Myocyte (in vitro differentiated cells): ENCODE measurements at regions not wholly inside any gene's neighbourhood (a gene's known extent, or its start where the extent isn't known, plus 50 kb on each side); places are given as distances from the start of the nearest gene placed in this dataset.

Experiments
- DNase-seq: peaks from one replicate; pipeline ENCODE4 v3.0.0-alpha.2; 2012; ENCODE audit warnings: low read depth

GRCh38 chr6:19660123-19660910 is 176.9 kb upstream of the ID4 start:
- no peak for DNase-seq

- no peak for DNase-seq
Observed at GRCh38 chr6:19662911-19663310, 174.3 kb upstream of the ID4 start.

DNA sequence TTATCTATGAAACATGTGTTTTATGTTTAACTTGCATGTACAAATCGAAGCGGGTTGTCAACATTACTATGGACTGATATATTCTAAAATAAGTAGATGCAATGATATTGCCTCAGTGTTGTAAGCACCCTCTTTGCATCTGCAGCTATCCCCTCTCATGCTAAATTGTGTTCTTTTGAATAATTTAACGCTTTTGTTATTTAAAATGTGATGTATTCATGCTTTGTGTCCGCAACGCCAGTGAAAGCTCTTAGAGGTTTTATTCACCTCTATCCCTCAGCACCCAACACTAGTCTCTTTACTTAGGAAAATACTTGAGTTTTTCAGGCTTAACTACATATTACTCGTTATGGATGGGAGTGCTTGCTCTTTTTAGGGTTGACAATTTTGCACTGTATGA is 173.7 kb upstream of the ID4 start:
- DNase-seq, result no peak

DNA sequence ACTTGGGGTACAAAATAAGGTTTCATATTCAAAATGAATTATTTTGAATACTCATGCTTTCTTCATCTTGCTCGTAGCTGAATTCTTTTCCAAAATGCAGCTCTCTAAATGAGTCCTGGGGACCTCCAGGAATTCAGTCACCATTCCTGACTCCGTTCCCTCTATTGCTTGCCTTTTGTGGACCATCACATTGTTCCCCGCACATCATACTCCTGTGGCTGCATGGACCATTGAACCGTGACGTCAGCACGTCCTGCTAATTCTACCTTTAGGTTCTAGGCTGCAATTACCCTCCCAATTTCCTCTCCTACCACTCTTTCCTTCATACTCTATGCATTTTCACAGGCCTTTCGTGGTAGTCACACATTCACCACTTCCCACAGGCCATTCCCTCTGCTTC is 173.1 kb upstream of the ID4 start:
- DNase-seq, result no peak

DNA sequence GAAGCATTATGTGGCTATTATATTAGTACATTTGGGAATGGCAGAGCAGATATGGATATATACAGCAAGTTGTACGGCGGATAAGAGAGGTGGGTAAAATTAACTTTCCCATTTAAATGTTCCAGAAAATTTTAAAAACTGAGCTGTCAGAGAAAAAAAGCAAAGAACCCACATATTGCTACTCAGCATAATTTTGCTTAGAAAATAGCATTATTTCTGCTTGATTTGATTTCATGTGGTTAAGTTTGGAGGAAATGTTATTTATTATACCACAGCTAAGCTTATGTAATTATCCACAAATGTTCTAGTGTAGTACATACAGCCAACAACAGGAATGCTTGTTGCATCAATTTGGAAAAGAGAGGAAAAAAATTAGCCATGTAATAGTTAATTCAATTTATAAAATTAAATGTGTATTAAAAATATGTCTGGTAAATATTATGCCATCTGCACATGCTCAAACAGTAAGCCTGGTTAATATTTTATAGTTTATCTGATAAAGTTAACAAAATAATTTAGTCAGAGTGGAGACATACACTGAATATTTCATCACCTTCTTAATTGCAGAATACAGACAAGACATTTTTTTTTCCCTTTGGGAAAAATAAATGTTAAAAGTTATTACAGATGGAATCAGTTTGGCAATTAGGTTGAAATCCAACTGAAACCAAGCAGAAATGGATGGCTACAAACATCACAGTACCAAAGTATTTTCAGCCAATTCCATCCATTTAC is 172.1 kb upstream of the ID4 start:
- no peak for DNase-seq

- DNase-seq, result no peak
Observed at GRCh38 chr6:19665613-19665909, 171.6 kb upstream of the ID4 start.

- no peak for DNase-seq
Observed at GRCh38 chr6:19668710-19669109, 168.5 kb upstream of the ID4 start.

GRCh38 chr6:19669206-19669605 is 168.0 kb upstream of the ID4 start:
- DNase-seq, result no peak

GRCh38 chr6:19682859-19683258 is 154.3 kb upstream of the ID4 start:
- DNase-seq, result no peak

DNA sequence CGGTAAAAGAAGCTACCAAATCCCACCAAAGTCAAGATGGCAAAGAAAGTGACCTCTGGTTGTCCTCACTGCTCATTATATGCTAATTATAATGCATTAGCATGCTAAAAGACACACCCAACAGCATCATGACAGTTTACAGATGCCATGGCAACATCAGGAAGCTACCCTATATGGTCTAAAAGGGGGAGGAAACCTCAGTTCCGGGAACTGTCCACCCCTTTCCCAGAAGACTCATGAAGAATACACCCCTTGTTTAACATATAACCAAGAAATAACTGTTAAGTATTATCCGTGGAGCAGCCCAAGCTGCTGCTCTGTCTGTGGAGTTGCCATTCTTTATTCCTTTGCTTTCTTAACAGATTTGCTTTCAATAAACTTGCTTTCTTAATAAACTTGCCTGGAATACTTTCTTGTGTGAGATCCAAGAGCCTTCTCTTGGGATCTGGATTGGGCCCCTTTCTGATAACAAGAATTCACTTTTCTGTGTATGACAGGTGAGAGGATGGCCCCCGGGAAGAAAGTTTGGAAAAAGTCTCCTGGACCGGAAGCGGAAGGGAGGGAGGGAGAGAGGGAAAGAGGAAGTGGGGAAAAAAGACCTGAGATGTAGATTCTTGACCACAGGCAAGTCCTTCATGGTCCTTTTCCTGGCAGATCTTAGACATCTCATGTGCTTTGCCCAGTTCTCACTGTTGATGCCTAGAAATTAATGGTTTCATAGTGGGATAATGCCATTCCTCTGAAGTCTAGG is 146.7 kb upstream of the ID4 start:
- no peak for DNase-seq

GRCh38 chr6:19691465-19692167 is 145.6 kb upstream of the ID4 start:
- DNase-seq, result no peak

GRCh38 chr6:19692506-19693298 is 144.5 kb upstream of the ID4 start:
- DNase-seq, result no peak

DNA sequence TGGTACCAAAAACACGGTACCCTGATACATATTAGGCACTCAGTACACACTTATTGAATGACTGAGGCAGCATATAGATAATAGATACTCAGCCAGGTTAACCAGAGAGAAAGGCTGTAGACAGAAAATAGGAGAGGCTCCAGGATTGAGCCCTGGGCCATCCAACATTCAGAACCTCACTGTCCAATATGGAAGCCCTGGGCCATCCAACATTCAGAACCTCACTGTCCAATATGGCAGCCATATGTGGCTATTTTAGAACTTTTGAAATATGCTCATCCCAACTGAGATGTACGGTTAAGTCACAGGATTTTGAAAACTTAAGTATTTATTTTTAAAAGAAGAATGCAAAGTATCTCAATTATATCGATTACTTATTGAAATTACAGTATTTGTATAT is 142.5 kb upstream of the ID4 start:
- no peak for DNase-seq

DNA sequence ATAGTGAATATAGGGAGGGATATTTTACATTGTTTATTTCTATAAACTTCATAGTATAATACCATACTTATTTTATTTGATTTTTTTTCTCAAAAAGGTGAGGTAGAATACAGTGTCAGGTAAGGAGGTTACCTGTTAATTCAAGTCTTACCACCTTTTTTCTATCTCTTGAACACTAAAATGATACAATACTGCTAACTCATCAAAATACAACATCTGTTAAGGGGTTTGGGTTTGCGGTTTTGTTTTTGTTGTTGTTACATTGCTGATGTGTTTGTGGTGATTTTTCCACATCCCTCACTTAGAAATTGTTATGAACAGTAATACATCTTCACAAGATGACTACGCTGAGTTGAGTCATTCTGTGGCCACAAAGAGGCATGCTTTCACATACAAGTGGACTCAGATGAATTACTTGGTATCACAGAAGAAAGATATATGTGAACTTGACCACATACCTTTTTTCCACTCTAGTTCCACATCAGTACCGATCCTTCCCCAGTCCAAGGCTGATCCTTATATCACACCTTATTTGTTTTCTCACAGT is 139.4 kb upstream of the ID4 start:
- peak; percentile 72 for DNase-seq

GRCh38 chr6:19699932-19700331 is 137.2 kb upstream of the ID4 start:
- no peak for DNase-seq

GRCh38 chr6:19705606-19706005 is 131.6 kb upstream of the ID4 start:
- no peak for DNase-seq

- DNase-seq, result no peak
Observed at GRCh38 chr6:19712012-19712688, 125.0 kb upstream of the ID4 start.

- DNase-seq, result no peak
Observed at GRCh38 chr6:19712998-19713397, 124.2 kb upstream of the ID4 start.

DNA sequence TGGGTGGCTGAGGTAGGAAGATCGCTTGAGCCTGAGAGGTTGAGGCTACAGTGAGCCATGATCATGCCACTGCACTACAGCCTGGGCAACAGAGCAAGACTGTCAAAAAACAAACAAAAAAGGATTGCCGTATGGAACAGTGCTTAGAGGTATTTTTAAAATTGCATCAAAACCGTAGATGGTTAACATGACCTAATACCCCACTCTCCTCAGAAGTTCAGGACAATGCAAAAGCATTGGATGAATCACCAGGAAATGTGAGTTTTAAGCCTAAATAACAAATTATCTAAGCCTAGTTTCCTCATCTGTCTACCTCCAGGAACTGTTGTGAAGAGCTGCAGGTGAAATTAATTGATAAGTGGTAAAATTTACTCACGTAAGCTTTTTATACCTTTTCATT is 123.8 kb upstream of the ID4 start:
- DNase-seq, result no peak

GRCh38 chr6:19713984-19714383 is 123.2 kb upstream of the ID4 start:
- no peak for DNase-seq
